Uterus (tissue), 3 donors: ENCODE measurements at regions not wholly inside any gene's neighbourhood (a gene's known extent, or its start where the extent isn't known, plus 50 kb on each side); places are given as distances from the start of the nearest gene placed in this dataset.

Experiments used
- DNase-seq, 2 donors: peaks; one replicate each; pipeline ENCODE4 v3.0.0-alpha.2; 2019 to 2020
- H3K27ac ChIP-seq, 2 donors: fragments of 200-600 bp; sonication (generic); 1 replicate in 1 of 2; 2 replicates in 1 of 2; pipeline ENCODE4 v1.5.1; 2016 to 2018
- H3K27me3 ChIP-seq, 2 donors: fragments of 200-600 bp; sonication (generic); one replicate each; pipeline ENCODE4 v1.5.1; 2018 to 2019; ENCODE audit warnings: control low read depth in 1 of 2
- H3K36me3 ChIP-seq, 2 donors: fragments of 200-600 bp; sonication (generic); one replicate each; pipeline ENCODE4 v1.5.1; 2019; ENCODE audit warnings: control low read depth in 1 of 2
- H3K4me1 ChIP-seq, 2 donors: fragments of 200-600 bp; sonication (generic); one replicate each; pipeline ENCODE4 v1.5.1; 2018 to 2019; ENCODE audit warnings: control low read depth in 1 of 2
- H3K4me3 ChIP-seq, 2 donors: fragments of 200-600 bp; sonication (generic); 1 replicate in 1 of 2; 2 replicates in 1 of 2; pipeline ENCODE4 v1.5.1; 2018 to 2019; ENCODE audit warnings: mild to moderate bottlenecking in 1 of 2
- H3K9me3 ChIP-seq, 2 donors: fragments of 200-600 bp; sonication (generic); one replicate each; pipeline ENCODE4 v1.5.1; 2019; ENCODE audit warnings: control low read depth in 1 of 2
- CTCF ChIP-seq, 4 experiments: fragments of 200-600 bp in 2 of 4; fragments of 450-650 bp in 2 of 4; sonication (generic) in 2 of 4; IDR thresholded peaks; one replicate each; pipeline ENCODE4 v1.5.1; 2016 to 2019; ENCODE audit warnings: antibody characterized with exemption in 4 of 4, mild to moderate bottlenecking in 2 of 4, moderate library complexity in 1 of 4
- POLR2A ChIP-seq, 2 donors: fragments of 450-650 bp; IDR thresholded peaks; one replicate each; pipeline ENCODE4 v1.6.1; 2016; ENCODE audit warnings: antibody characterized with exemption in 2 of 2, mild to moderate bottlenecking in 1 of 2, moderate library complexity in 1 of 2
- intact Hi-C: fragments of 100-400 bp; cut with DNase I; formaldehyde crosslinking; loops from one replicate; pipeline ENCODE4 v1.15.1; 2023; ENCODE audit warnings: low total_unique reads
- donor health status: DM: yes; HTN: yes; CAD: no.

- H3K27ac ChIP-seq: no peak overlapping the region
- DNase-seq: no peak
- no peaks in the 10 kb centered on the region for H3K36me3 ChIP-seq
- intact Hi-C loops: no loop called here
- no peaks in the 10 kb centered on the region for H3K9me3 ChIP-seq
- H3K4me1 ChIP-seq: no peaks in the 10 kb centered on the region
- H3K4me3 ChIP-seq: no peak overlapping the region
- TF ChIP-seq POLR2A (IDR thresholded peaks at IDR 0.05) (no peak), CTCF (IDR thresholded peaks at IDR 0.05) (no peak)
- no peaks in the 10 kb centered on the region for H3K27me3 ChIP-seq
Measured at GRCh38 chr12:61987173-61987572, 273.0 kb upstream of the USP15 start.

- TF ChIP-seq CTCF (IDR thresholded peaks at IDR 0.05) (no peak), POLR2A (IDR thresholded peaks at IDR 0.05) (no peak)
- no peak for DNase-seq
- Histone ChIP-seq H3K4me1 (no peaks in the 10 kb centered on the region), H3K36me3 (no peaks in the 10 kb centered on the region), H3K9me3 (no peaks in the 10 kb centered on the region), H3K27ac (no peak overlapping the region), H3K27me3 (no peaks in the 10 kb centered on the region), H3K4me3 (no peak overlapping the region)
- intact Hi-C loops: no loop called here
Measured at GRCh38 chr12:61991661-61992060, 268.5 kb upstream of the USP15 start.

GRCh38 chr12:61993734-61994345 is 266.4 kb upstream of the USP15 start:
- TF ChIP-seq POLR2A (IDR thresholded peaks at IDR 0.05) (no peak), CTCF (IDR thresholded peaks at IDR 0.05) (peak in 1 of 4 experiments; percentile 14)
- no peaks in the 10 kb centered on the region for H3K36me3 ChIP-seq
- no peak overlapping the region for H3K27ac ChIP-seq
- H3K9me3 ChIP-seq: no peaks in the 10 kb centered on the region
- intact Hi-C loops: no loop called here
- H3K4me1 ChIP-seq: no peaks in the 10 kb centered on the region
- H3K4me3 ChIP-seq: no peak overlapping the region
- no peaks in the 10 kb centered on the region for H3K27me3 ChIP-seq
- no peak for DNase-seq

- intact Hi-C loops: no loop called here
- Histone ChIP-seq H3K36me3 (no peaks in the 10 kb centered on the region), H3K27me3 (no peaks in the 10 kb centered on the region), H3K4me3 (no peak overlapping the region), H3K4me1 (no peaks in the 10 kb centered on the region), H3K9me3 (no peaks in the 10 kb centered on the region), H3K27ac (no peak overlapping the region)
- TF ChIP-seq CTCF (IDR thresholded peaks at IDR 0.05) (no peak), POLR2A (IDR thresholded peaks at IDR 0.05) (no peak)
- DNase-seq: no peak
Measured at GRCh38 chr12:61996717-61997116, 263.5 kb upstream of the USP15 start.

- no peaks in the 10 kb centered on the region for H3K36me3 ChIP-seq
- H3K27ac ChIP-seq: no peak overlapping the region
- TF ChIP-seq CTCF (IDR thresholded peaks at IDR 0.05) (no peak), POLR2A (IDR thresholded peaks at IDR 0.05) (no peak)
- intact Hi-C loops: no loop called here
- H3K27me3 ChIP-seq: no peaks in the 10 kb centered on the region
- H3K4me3 ChIP-seq: no peak overlapping the region
- no peak for DNase-seq
- no peaks in the 10 kb centered on the region for H3K9me3 ChIP-seq
- no peaks in the 10 kb centered on the region for H3K4me1 ChIP-seq
Measured at GRCh38 chr12:61998791-61999190, 261.4 kb upstream of the USP15 start.
